ENCODE measurements at regions not wholly inside any gene's neighbourhood (a gene's known extent, or its start where the extent isn't known, plus 50 kb on each side); places are given as distances from the start of the nearest gene placed in this dataset.

DNA sequence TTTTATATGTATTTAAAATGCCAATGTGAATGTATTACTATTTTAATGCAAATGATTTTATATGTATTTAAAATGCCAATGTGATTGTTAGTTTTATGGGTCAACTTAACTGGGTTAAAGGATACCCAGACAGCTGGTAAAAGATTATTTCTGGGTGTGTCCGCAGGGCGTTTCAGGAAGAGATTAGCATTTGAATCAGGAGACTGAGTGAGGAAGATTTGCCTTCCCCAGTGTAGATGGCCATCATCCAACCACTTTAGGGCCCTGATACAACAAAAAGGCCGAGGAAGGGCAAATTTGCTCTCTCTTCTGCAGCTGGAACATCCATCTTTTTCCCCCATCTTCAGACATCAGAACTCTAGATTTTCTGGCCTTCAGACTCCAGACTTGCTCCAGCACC is 116.2 kb downstream of the BAMBI start:
- Histone ChIP-seq H3K79me2 (replicated peaks; ENCODE audit: insufficient read depth) (no peaks in the 10 kb centered on the region), H3F3A (replicated peaks; ENCODE audit: low read depth) (no peaks in the 10 kb centered on the region), H2AFZ (no peak overlapping the region), H3K9me2 (ENCODE audit: insufficient read depth) (no peaks in the 10 kb centered on the region), H3K36me3 (ENCODE audit: insufficient read depth) (no peaks in the 10 kb centered on the region), H3K4me1 (ENCODE audit: insufficient read depth) (peaks cover 4% of the 10 kb centered on the region; the same call in 1 of the 2 replicates), H3K4me3 (no peak overlapping the region), H3K27me3 (ENCODE audit: insufficient read depth) (no peaks in the 10 kb centered on the region), H4K20me1 (replicated peaks; ENCODE audit: insufficient read depth) (no peaks in the 10 kb centered on the region), H3K27ac (ENCODE audit: low read depth) (no peak overlapping the region), H3K4me2 (no peak overlapping the region)
- DNase-seq (ENCODE audit: low spot score) (no peak), ATAC-seq (no peak)
- H3K27me3 Mint-ChIP-seq (ENCODE audit: insufficient read depth, low read depth, poor library complexity): peaks cover 3% of the 10 kb centered on the region
- H3K27ac Mint-ChIP-seq: no peak overlapping the region
- peaks cover 14% of the 10 kb centered on the region; the same call in 2 of the 3 replicates for H3K4me1 Mint-ChIP-seq
- no peaks in the 10 kb centered on the region for H3K9me3 Mint-ChIP-seq
- no peak for TF ChIP-seq CTCF (conservative IDR thresholded peaks at IDR 0.05; ENCODE audit: low read depth in 2 of 2)
- TF ChIP-seq ZNF331 (CRISPR knock-in tag; IDR thresholded peaks at IDR 0.05; ENCODE audit: low read depth): no peak
- no peak for TF ChIP-seq NANOG (IDR thresholded peaks at IDR 0.05; ENCODE audit: borderline replicate concordance)
- TF ChIP-seq, protein P1, sequence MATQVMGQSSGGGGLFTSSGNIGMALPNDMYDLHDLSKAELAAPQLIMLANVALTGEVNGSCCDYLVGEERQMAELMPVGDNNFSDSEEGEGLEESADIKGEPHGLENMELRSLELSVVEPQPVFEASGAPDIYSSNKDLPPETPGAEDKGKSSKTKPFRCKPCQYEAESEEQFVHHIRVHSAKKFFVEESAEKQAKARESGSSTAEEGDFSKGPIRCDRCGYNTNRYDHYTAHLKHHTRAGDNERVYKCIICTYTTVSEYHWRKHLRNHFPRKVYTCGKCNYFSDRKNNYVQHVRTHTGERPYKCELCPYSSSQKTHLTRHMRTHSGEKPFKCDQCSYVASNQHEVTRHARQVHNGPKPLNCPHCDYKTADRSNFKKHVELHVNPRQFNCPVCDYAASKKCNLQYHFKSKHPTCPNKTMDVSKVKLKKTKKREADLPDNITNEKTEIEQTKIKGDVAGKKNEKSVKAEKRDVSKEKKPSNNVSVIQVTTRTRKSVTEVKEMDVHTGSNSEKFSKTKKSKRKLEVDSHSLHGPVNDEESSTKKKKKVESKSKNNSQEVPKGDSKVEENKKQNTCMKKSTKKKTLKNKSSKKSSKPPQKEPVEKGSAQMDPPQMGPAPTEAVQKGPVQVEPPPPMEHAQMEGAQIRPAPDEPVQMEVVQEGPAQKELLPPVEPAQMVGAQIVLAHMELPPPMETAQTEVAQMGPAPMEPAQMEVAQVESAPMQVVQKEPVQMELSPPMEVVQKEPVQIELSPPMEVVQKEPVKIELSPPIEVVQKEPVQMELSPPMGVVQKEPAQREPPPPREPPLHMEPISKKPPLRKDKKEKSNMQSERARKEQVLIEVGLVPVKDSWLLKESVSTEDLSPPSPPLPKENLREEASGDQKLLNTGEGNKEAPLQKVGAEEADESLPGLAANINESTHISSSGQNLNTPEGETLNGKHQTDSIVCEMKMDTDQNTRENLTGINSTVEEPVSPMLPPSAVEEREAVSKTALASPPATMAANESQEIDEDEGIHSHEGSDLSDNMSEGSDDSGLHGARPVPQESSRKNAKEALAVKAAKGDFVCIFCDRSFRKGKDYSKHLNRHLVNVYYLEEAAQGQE (IDR thresholded peaks at IDR 0.05; ENCODE audit: unreplicated experiment): no peak
- TF ChIP-seq ZNF462 (CRISPR knock-in tag; IDR thresholded peaks at IDR 0.05): no peak
- no peak for TF ChIP-seq ZNF114 (CRISPR knock-in tag; IDR thresholded peaks at IDR 0.05)
- TF ChIP-seq STAT1 (IDR thresholded peaks at IDR 0.05; ENCODE audit: unreplicated experiment): no peak
- no peak for TF ChIP-seq CREB1 (CRISPR knock-in tag; IDR thresholded peaks at IDR 0.05; ENCODE audit: low read depth)
- TF ChIP-seq JUNB (IDR thresholded peaks at IDR 0.05; ENCODE audit: unreplicated experiment): no peak
- no peak for TF ChIP-seq EZH2 (IDR thresholded peaks at IDR 0.05; ENCODE audit: low read depth, unreplicated experiment)
- TF ChIP-seq POLR2AphosphoS5 (IDR thresholded peaks at IDR 0.05; ENCODE audit: low read depth): no peak
- no peak for TF ChIP-seq EZH2phosphoT487 (IDR thresholded peaks at IDR 0.05; ENCODE audit: unreplicated experiment)
- no peak for TF ChIP-seq ETS1 (IDR thresholded peaks at IDR 0.05)
- H3K4me3 Mint-ChIP-seq: no peak overlapping the region
- no peaks in the 10 kb centered on the region for H3K36me3 Mint-ChIP-seq (ENCODE audit: low read depth)

Data from GM23338 (cell line).